IMR-90 (cell line): ENCODE measurements at regions not wholly inside any gene's neighbourhood (a gene's known extent, or its start where the extent isn't known, plus 50 kb on each side); places are given as distances from the start of the nearest gene placed in this dataset.

Experiments
- CTCF ChIP-seq: conservative IDR thresholded peaks from 2 replicates; pipeline ENCODE4 v1.5.1; 2012; ENCODE audit warnings: mild to moderate bottlenecking, low read depth, low read length, improper control_type of control experiment
- ELK1 ChIP-seq: fragments of 150-350 bp; IDR thresholded peaks from 2 replicates; pipeline ENCODE4 v1.6.1; 2016; ENCODE audit warnings: low read depth, mild to moderate bottlenecking, low read length, moderate library complexity, borderline replicate concordance
- MAZ ChIP-seq: IDR thresholded peaks from 2 replicates; pipeline ENCODE4 v1.6.1; 2012; ENCODE audit warnings: low read depth, mild to moderate bottlenecking, low read length, improper control_type of control experiment, moderate library complexity, borderline replicate concordance
- MXI1 ChIP-seq: IDR thresholded peaks from 2 replicates; pipeline ENCODE4 v1.6.1; 2012; ENCODE audit warnings: low read depth, mild to moderate bottlenecking, low read length, moderate library complexity, borderline replicate concordance
- NFE2L2 ChIP-seq: fragments of 150-350 bp; IDR thresholded peaks from 2 replicates; pipeline ENCODE4 v1.6.1; 2016; ENCODE audit warnings: low read depth, mild to moderate bottlenecking, low read length
- POLR2A ChIP-seq: IDR thresholded peaks from 2 replicates; pipeline ENCODE4 v1.6.1; 2012; ENCODE audit warnings: mild to moderate bottlenecking, low read depth, low read length
- RAD21 ChIP-seq: IDR thresholded peaks from 2 replicates; pipeline ENCODE4 v1.6.1; 2012; ENCODE audit warnings: low read length, improper control_type of control experiment
- RFX5 ChIP-seq: IDR thresholded peaks from 2 replicates; pipeline ENCODE4 v1.8.0; 2012; ENCODE audit warnings: low read depth, mild to moderate bottlenecking, low read length, moderate library complexity
- USF2 ChIP-seq: fragments of 150-350 bp; IDR thresholded peaks from 2 replicates; pipeline ENCODE4 v1.6.1; 2017; ENCODE audit warnings: mild to moderate bottlenecking, antibody characterized with exemption, low read length, low read depth

- no peak for TF ChIP-seq MXI1
- no peak for TF ChIP-seq CTCF
- TF ChIP-seq RAD21, result no peak
- TF ChIP-seq MAZ, result no peak
- no peak for TF ChIP-seq ELK1
- no peak for TF ChIP-seq POLR2A
- TF ChIP-seq NFE2L2, result no peak
- TF ChIP-seq RFX5, result no peak
- TF ChIP-seq USF2, result no peak
Measured at GRCh38 chr2:129780316-129781270, 198.9 kb upstream of the RAB6C start.
